K562 (cell line): ENCODE measurements at regions not wholly inside any gene's neighbourhood (a gene's known extent, or its start where the extent isn't known, plus 50 kb on each side); places are given as distances from the start of the nearest gene placed in this dataset.

Experiments
- ATAC-seq: fragments of 200-7000 bp; cut with Tn5 transposase; 3 replicates; pipeline ENCODE4 v1.9.1; 2020; ENCODE audit warnings: moderate library complexity
- BruUV-seq: library from RNA; stranded (reverse); fragments of 400-500 nt; replicated peaks from 2 replicates; lab custom pipeline; 2021; lab: Mats Ljungman, UMichigan
- CTCF ChIA-PET: fragments of 300-600 bp; formaldehyde crosslinking; extraction: SDS; loops from one replicate; lab custom pipeline; 2021; ENCODE audit warnings: low intra/inter-chr PET ratio; lab: Yijun Ruan, JAX
- POLR2A ChIA-PET: fragments of 300-600, 350-650 bp; sonication (Branson Sonifier 250); formaldehyde crosslinking; extraction: SDS; loops from one replicate; lab custom pipeline; 2021; ENCODE audit warnings: antibody characterized with exemption, inconsistent platforms; lab: Yijun Ruan, JAX
- DNase-seq, 4 experiments: peaks; one replicate each; pipeline versions ENCODE4 v3.0.0 to v3.0.0-alpha.2; 2011 to 2018; ENCODE audit warnings: low spot score in 3 of 4, mixed read lengths in 3 of 4; ENCODE audit errors: extremely low read depth in 1 of 4
- FAIRE-seq: peaks from 2 replicates; lab custom pipeline; 2011; peaks lifted over from hg19 to GRCh38; lab: Jason Lieb, UNC
- H2AFZ ChIP-seq: 2 replicates; pipeline ENCODE4 v1.6.0; 2011; ENCODE audit warnings: low read depth, low read length, control low read depth, inconsistent platforms
- H3K27ac ChIP-seq: fragments of 200-600 bp; 3 replicates; pipeline ENCODE4 v1.8.0; 2011; ENCODE audit warnings: low read depth, mild to moderate bottlenecking, control low read depth, inconsistent platforms, low read length, moderate library complexity, mixed read lengths; ENCODE audit errors: extremely low read depth
- H3K27me3 ChIP-seq, 2 experiments: fragments of 300-600 bp in 1 of 2; 2 replicates in 1 of 2; 3 replicates in 1 of 2; pipeline versions ENCODE4 v1.6.0 to v1.8.0; 2011; ENCODE audit warnings: inconsistent platforms in 2 of 2, low read length in 2 of 2, mild to moderate bottlenecking in 1 of 2, mixed read lengths in 1 of 2, moderate library complexity in 1 of 2; ENCODE audit not compliant: control insufficient read depth in 2 of 2, insufficient read depth in 2 of 2
- H3K36me3 ChIP-seq: fragments of 300-600 bp; 3 replicates; pipeline ENCODE4 v1.8.0; 2011; ENCODE audit warnings: mild to moderate bottlenecking, low read length, inconsistent platforms; ENCODE audit not compliant: control insufficient read depth, insufficient read depth
- H3K4me1 ChIP-seq, 2 experiments: fragments of 200-600 bp in 1 of 2; replicated peaks in 1 of 2; 2 replicates in 1 of 2; 3 replicates in 1 of 2; pipeline versions ENCODE4 v1.5.1 to v1.8.0; 2011; ENCODE audit warnings: inconsistent platforms in 2 of 2, low read length in 2 of 2, mild to moderate bottlenecking in 1 of 2, mixed read lengths in 1 of 2, moderate library complexity in 1 of 2; ENCODE audit not compliant: control insufficient read depth in 2 of 2, insufficient read depth in 2 of 2
- H3K4me2 ChIP-seq: 2 replicates; pipeline ENCODE4 v1.6.1; 2011; ENCODE audit warnings: low read length, control low read depth, inconsistent platforms, mixed read lengths; ENCODE audit not compliant: insufficient read depth
- H3K4me3 ChIP-seq: fragments of 200-600 bp; sonication (generic), shearing (Covaris generic); 2 replicates; pipeline ENCODE4 v1.5.1; 2016; ENCODE audit warnings: control low read depth, inconsistent platforms
- H3K79me2 ChIP-seq: fragments of 200-600 bp; 3 replicates; pipeline ENCODE4 v1.8.0; 2011; ENCODE audit warnings: low read length, inconsistent platforms; ENCODE audit not compliant: control insufficient read depth, insufficient read depth
- H3K9ac ChIP-seq, 2 experiments: 2 replicates each; pipeline versions ENCODE4 v1.6.0 to v1.6.1; 2011; ENCODE audit warnings: low read depth in 2 of 2, low read length in 2 of 2, control low read depth in 1 of 2, inconsistent platforms in 1 of 2, mild to moderate bottlenecking in 1 of 2, mixed read lengths in 1 of 2; ENCODE audit not compliant: insufficient read depth in 1 of 2
- H3K9me1 ChIP-seq: one replicate; pipeline ENCODE4 v1.6.0; 2011; ENCODE audit warnings: inconsistent platforms, mild to moderate bottlenecking, low read length, moderate library complexity; ENCODE audit not compliant: control insufficient read depth, insufficient read depth
- H3K9me3 ChIP-seq: replicated peaks from 2 replicates; pipeline ENCODE4 v1.5.1; 2011; ENCODE audit warnings: low read depth, low read length, inconsistent platforms; ENCODE audit not compliant: control insufficient read depth, insufficient read depth
- H4K20me1 ChIP-seq: replicated peaks from 2 replicates; pipeline ENCODE4 v1.6.1; 2011; ENCODE audit warnings: low read length, inconsistent platforms, mixed read lengths; ENCODE audit not compliant: control insufficient read depth, insufficient read depth
- CC2D1A ChIP-seq: fragments of 450-650 bp; IDR thresholded peaks from 2 replicates; pipeline ENCODE4 v1.6.1; 2017; ENCODE audit warnings: mild to moderate bottlenecking
- CREB3L1 ChIP-seq: fragments of 450-650 bp; IDR thresholded peaks from 2 replicates; pipeline ENCODE4 v1.6.1; 2014; ENCODE audit warnings: low read depth, mild to moderate bottlenecking, moderate library complexity, borderline replicate concordance
- DACH1 ChIP-seq: fragments of 450-650 bp; IDR thresholded peaks from 2 replicates; pipeline ENCODE4 v1.6.1; 2018; ENCODE audit not compliant: partially characterized antibody
- FOXA1 ChIP-seq: fragments of 450-650 bp; IDR thresholded peaks from 2 replicates; pipeline ENCODE4 v1.6.1; 2016; ENCODE audit warnings: mild to moderate bottlenecking, borderline replicate concordance
- GABPB1 ChIP-seq: sonication (generic); formaldehyde crosslinking; IDR thresholded peaks from 2 replicates; pipeline ENCODE4 v1.8.0; 2022; ENCODE audit warnings: mild to moderate bottlenecking, missing genetic modification reagents
- HDAC2 ChIP-seq: fragments of 450-650 bp; IDR thresholded peaks from 2 replicates; pipeline ENCODE4 v1.6.1; 2016; ENCODE audit warnings: mild to moderate bottlenecking
- HMGXB4 ChIP-seq: sonication (generic); formaldehyde crosslinking; IDR thresholded peaks from 2 replicates; pipeline ENCODE4 v1.8.1; 2023; ENCODE audit warnings: mild to moderate bottlenecking, missing genetic modification reagents
- KDM1A ChIP-seq, 2 experiments: fragments of 450-650 bp; IDR thresholded peaks; 2 replicates each; pipeline ENCODE4 v1.6.1; 2016; ENCODE audit warnings: mild to moderate bottlenecking in 2 of 2
- MAX ChIP-seq: sonication (generic); formaldehyde crosslinking; IDR thresholded peaks from 2 replicates; pipeline ENCODE4 v1.9.0; 2022; ENCODE audit warnings: mild to moderate bottlenecking, missing genetic modification reagents
- MTA1 ChIP-seq: fragments of 450-650 bp; IDR thresholded peaks from 2 replicates; pipeline ENCODE4 v1.6.1; 2017; ENCODE audit warnings: borderline replicate concordance
- NR2F6 ChIP-seq: fragments of 450-650 bp; formaldehyde crosslinking; IDR thresholded peaks from 2 replicates; pipeline ENCODE4 v1.4.0; 2020; ENCODE audit warnings: mild to moderate bottlenecking
- SAP30 ChIP-seq: fragments of 200-600 bp; sonication (generic); IDR thresholded peaks from 2 replicates; pipeline ENCODE4 v1.6.1; 2012; ENCODE audit warnings: borderline replicate concordance, low read depth, mild to moderate bottlenecking, moderate library complexity, low read length, control low read depth, inconsistent platforms; ENCODE audit not compliant: insufficient read depth, poor library complexity, severe bottlenecking
- TEAD1 ChIP-seq, 2 experiments: fragments of 450-650 bp in 1 of 2; sonication (generic) in 1 of 2; formaldehyde crosslinking; IDR thresholded peaks; 2 replicates each; pipeline versions ENCODE4 v1.4.0 to v1.8.0; 2020 to 2022; ENCODE audit warnings: mild to moderate bottlenecking in 2 of 2, missing genetic modification reagents in 1 of 2
- TEAD2 ChIP-seq: fragments of 450-650 bp; IDR thresholded peaks from 2 replicates; pipeline ENCODE4 v1.6.1; 2016; ENCODE audit warnings: missing genetic modification characterization, control low read depth, missing compliant biosample characterization
- ZBED1 ChIP-seq: IDR thresholded peaks from 2 replicates; pipeline ENCODE4 v1.6.1; 2014
- ZNF134 ChIP-seq: fragments of 250-450 bp; sonication (Bioruptor Pico); conservative IDR thresholded peaks from 2 replicates; pipeline ENCODE4 v1.4.0; 2020
- ZNF212 ChIP-seq: fragments of 450-650 bp; formaldehyde crosslinking; IDR thresholded peaks from 2 replicates; pipeline ENCODE4 v1.4.0; 2020; ENCODE audit warnings: mild to moderate bottlenecking
- WGBS: fragments of 100-300 bp; shearing (Covaris generic); methylation state at CpG from one replicate; pipeline ENCODE4 v1.1.6; 2016; ENCODE audit warnings: low coverage, mixed read lengths; ENCODE audit not compliant: insufficient coverage; ENCODE audit errors: missing lambda C conversion rate; 5-methylcytosine and 5-hydroxymethylcytosine counted together
- in situ Hi-C: fragments of 300-500 bp; cut with MboI; formaldehyde crosslinking; loops from 4 replicates; pipeline ENCODE4 v1.15.0; 2018; ENCODE audit warnings: inconsistent platforms, mixed read lengths
- intact Hi-C: fragments of 100-400 bp; cut with micrococcal nuclease; formaldehyde crosslinking; loops from 2 replicates; pipeline ENCODE4 v1.14.2; 2022

GRCh38 chr4:31595496-31595895 is 875.3 kb downstream of the PCDH7 start:
- WGBS = 0% methylated on average over 2 of the region's 2 CpGs
- Histone ChIP-seq H3K4me3 (no peak overlapping the region), H3K27ac (no peak overlapping the region), H3K4me1 (no peaks in the 10 kb centered on the region), H3K9me3 (no peaks in the 10 kb centered on the region; the same call in none of the 2 replicates), H3K9ac (no peak overlapping the region), H3K36me3 (no peaks in the 10 kb centered on the region), H3K4me2 (no peak overlapping the region), H2AFZ (no peak overlapping the region), H3K9me1 (no peaks in the 10 kb centered on the region), H3K27me3 (no peaks in the 10 kb centered on the region), H4K20me1 (no peaks in the 10 kb centered on the region), H3K79me2 (no peaks in the 10 kb centered on the region)
- BruUV-seq = no TSS peak
- ChIA-PET CTCF (no interaction called here), POLR2A (no interaction called here)
- ATAC-seq = no peak
- intact Hi-C loops = no loop called here
- TF ChIP-seq ZNF212 (CRISPR knock-in tag) (no peak), TEAD2 (tag) (no peak), MAX (CRISPR knock-in tag) (no peak), SAP30 (no peak), NR2F6 (CRISPR knock-in tag) (no peak), ZBED1 (no peak), GABPB1 (CRISPR knock-in tag) (no peak), TEAD1 (CRISPR knock-in tag; IDR thresholded peaks at IDR 0.05) (no peak), MTA1 (no peak), DACH1 (no peak), KDM1A (IDR thresholded peaks at IDR 0.05) (no peak), HMGXB4 (no peak), CREB3L1 (no peak), ZNF134 (CRISPR knock-in tag) (no peak), HDAC2 (no peak), CC2D1A (no peak), FOXA1 (no peak)
- no peak for DNase-seq
- no peak for FAIRE-seq
- in situ Hi-C loops = no loop called here
